ENCODE measurements at regions not wholly inside any gene's neighbourhood (a gene's known extent, or its start where the extent isn't known, plus 50 kb on each side); places are given as distances from the start of the nearest gene placed in this dataset.
"Not testable (repeated sequence)": the region's sequence is repeated elsewhere in the genome, so short reads cannot be mapped to it uniquely, and the experiment has no call there.

DNA sequence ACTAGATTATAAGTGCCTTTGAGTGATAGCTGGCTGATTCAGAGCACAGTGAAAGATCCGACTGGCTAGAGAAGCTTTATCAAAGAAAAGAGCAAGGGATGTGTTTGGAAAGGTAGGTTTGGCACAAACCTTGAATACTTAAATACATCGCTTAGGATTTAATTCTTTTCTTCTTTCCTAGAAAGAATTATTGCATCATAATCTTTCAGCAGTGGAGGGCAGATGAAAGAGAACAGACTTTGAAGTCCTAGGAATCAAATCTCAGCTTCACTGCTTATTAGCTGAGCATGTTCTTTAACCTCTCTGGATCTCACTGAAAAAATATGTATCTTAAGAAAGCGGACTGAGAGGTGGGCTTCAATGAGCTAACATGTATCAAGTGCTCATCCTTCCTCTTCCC, 122.8 kb downstream of the ZNF365 start:
- no peak for DNase-seq (ENCODE audit: low read depth in 2 of 2)

DNA sequence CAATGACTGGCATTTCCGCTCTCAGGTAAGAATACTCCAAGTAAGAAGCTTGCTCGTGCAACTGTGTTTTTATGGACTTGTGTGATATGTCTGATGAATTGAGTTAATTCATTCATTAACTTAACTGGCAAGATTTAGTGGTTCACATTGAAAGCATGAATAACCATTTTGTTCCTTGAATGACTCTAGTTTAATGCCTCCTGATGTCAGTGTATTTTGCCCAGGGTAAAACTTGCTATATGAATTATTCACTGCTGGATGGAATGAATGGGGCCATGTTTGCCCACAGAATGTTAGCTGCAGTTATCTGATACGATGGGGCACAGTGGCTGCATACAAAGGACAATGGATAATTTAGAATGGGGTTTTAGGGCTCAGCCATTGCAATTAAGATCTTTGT, 124.1 kb downstream of the ZNF365 start:
- no peak for DNase-seq (ENCODE audit: low read depth in 2 of 2)

DNA sequence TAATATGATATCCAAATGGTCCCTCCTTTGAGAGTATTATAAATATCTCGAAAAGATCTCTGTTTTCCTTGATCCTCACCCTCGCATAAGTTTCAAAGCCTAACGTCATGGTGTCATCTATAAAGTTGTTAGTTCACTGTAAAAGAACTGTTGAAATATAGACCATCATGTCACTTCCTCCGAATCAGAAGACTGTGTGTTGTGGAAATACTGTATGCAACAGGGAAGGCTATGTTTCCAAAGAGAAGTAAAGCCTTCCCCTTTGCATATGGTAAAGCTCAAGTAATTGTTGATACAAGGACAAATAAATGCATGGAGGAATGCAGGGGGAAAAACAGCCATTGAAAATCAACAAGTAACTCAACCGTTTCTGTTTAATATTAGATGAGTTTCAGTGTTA, 125.9 kb downstream of the ZNF365 start:
- DNase-seq (ENCODE audit: low read depth in 2 of 2) = not testable (repeated sequence)

DNA sequence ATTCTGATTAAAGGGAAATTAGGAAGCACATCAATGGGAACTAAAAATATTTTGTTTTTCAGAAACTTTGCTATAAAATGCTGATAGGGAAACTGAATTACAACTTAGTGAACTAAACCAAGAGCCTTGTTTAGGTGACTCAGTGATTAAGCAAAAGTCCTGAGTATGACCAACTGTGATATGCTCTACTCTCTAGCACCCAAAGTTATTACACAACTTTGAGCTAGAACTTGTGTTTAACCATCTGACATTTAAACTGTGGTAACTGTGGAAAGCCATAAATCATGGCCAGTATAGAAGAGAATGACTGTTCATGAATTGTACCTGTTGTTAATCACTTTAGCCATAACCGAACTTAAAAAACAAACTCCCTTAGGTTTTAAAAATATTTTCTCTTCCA, 127.4 kb downstream of the ZNF365 start:
- DNase-seq (ENCODE audit: low read depth in 2 of 2) = no peak

DNA sequence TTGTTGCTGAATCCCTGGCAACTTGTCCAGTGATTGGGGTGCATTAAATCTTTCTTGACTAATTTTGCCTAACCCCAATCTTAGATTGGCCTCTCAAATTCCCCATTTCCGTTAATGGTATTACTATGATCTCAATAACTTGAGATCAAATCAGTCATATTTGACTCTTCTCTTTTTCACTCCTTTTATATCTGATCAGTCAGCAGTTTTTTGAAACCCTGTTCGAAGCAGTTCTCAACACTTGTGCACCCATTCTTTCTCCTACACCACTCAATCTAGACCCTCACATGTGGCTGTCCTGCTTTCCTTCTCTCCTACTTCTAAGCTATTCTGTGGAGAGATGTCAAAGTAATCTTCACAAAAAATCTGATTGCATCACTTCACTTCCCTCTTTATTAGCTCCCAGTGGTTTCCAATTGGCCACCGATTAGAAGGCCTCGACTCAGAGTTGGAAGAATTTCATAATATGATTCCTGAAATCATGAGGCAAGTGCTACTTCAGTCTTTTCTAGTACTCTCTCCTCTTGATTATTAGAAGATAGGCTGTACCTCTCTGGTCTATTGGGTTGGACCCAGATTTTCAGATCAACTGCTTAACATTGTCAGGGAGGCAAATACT, 128.9 kb downstream of the ZNF365 start:
- no peak for DNase-seq (ENCODE audit: low read depth in 2 of 2)

DNA sequence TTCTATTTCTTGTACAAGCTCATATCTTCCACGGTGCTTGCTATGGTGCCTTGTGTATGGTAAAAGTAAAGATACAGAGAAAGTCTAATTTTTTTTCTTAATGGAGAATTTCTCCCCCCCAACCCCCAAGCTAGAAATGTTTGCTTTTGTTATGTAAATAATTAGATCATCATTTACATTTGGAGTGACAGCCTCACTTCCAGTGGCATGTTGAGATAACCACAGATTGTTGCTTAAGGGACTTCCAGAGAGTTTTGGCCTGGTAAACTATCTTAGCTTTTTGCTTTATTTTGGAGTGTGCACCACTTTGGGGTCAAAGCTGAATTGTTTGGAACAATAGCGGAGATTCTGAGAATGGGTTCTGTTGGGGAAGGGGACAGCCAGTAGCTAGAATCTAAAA, 129.7 kb downstream of the ZNF365 start:
- no peak for DNase-seq (ENCODE audit: low read depth in 2 of 2)

DNA sequence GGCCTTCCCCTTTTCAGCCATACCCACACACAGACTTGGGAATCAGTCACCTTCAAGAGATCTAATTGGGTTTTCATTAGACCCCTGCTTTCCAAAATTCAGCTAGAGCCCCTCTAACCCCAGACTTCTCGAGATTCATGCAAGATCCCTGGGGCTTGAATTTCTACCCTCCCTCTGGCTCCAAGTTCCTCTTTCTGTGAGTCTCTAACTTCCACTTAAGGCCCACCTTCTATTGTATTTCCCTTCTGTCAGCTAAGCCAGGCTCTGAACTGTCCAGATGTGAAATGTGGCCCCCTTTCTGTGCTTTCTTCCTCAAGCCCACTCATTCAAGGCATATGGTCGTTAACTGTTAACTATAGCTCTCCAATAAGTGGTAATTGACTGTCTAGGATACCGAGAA, 132.2 kb downstream of the ZNF365 start:
- DNase-seq (ENCODE audit: low read depth in 2 of 2) = no peak

DNA sequence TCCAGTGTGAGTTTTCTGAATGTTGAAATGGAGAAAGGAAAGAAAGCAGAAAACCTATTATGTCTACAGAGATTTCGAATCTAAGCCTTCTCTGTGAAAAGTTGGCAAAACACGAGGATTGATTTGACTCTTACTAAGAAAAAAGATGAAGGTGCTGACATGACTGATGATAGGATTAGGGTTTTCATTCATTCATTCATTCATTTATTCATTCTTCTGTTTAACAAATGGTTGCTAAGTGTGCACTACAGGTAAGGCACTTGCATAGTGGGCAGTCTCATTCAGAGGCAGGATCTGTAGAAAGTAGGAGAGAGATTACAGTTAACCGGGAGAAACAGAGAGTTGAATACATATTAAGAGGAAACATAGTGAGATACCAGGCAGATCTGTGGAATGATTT, 137.1 kb downstream of the ZNF365 start:
- no peak for DNase-seq (ENCODE audit: low read depth in 2 of 2)

DNA sequence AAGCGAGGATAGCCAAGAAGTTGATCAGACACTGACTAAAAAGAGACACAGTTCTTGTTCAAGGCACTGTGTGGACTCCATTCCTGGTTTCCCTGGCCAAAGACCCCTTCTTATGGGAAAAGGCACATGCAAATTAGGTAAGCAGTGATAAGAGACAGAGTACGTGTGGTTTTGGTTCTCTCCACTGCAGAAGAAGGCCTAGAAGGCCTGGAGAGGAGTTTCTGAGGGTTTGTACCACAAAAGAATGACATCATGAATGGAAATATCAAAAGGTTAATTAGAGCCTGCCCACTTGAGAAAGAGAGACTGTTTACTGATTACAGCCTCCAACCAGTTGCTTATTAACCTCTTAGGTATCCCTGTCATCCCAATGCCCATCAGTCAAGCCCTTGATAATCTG, 137.5 kb downstream of the ZNF365 start:
- no peak for DNase-seq (ENCODE audit: low read depth in 2 of 2)

DNA sequence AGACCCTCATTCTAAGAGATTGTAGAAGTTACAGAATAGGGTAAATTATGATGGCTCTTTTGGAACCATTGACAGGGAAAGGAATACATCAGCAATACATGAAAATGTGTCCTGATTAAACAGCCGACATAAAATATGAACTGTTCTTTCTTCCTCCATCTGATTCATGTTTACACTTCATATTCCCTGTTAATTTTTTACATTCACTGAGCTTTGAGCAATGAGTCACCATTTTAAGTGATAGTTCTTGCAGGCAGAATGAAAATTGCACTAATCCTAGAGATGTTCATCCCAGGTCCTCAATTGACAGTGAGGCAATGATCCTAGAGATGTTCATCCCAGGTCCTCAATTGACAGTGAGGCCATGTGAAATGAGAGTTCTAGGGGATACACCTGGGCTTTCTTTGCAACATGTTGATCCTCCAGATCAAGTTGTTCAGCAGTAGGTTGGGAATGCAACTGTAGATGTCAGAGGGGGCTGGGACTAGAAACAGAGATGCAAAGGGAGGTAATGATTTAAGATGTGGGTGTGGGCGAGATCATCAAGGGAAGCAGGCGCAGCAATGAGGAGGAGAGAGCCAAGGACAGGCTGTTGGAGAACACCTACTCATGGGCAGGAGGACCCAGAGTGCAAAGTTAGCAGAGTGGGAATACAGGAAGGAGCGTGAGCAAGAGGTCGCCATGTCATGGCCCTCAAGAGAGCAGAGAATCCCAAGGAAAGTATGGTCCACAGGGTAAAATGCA, 138.7 kb downstream of the ZNF365 start:
- no peak for DNase-seq (ENCODE audit: low read depth in 2 of 2)

DNA sequence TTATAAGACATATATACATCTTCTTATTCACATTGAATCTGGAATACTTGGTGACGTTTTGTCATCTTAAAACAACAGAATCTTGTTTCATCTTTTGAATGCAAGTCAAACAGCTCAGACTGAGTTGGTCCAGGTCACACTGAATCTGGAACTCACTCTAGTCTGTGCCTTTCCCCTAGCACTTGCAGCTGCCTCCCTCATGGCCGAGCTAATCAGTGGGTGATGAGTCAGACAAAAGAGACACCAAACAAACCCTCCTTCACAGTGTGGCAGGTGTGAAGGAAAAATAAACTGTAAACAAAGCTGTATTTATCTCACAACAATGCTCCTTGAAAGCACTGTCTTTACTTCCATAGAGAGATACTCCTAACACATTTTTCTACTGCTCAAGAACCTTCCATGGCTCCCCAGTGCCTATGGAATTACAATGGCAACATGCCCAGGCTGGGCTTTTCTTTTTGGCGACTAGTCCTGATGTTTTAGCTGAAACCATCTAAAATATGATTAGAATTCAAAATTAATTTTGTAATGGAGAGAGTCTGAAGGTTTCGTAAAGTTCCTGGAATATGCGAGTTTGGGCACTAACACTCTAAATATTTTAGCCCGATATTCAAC, 140.0 kb downstream of the ZNF365 start:
- DNase-seq (ENCODE audit: low read depth in 2 of 2) = no peak

DNA sequence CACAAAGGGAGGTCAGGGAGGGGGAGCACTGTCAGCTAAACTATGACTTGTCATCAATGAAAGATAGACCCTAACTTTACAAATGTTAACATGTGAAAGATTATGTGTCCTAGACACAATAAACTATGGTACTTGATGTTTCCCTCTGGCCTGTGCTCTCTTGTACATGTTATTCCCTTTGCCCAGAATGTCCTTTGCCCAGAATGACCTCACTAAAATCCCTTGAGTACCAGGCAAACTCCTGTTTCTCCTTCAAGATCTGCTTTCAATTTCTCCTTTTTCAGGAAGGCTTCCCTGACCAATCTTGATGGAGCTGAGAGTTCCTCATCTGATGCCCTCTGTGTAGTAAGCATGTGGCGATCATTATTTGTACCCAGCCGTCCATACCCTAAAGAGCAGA, 143.1 kb downstream of the ZNF365 start:
- DNase-seq (ENCODE audit: low read depth in 2 of 2) = no peak

DNA sequence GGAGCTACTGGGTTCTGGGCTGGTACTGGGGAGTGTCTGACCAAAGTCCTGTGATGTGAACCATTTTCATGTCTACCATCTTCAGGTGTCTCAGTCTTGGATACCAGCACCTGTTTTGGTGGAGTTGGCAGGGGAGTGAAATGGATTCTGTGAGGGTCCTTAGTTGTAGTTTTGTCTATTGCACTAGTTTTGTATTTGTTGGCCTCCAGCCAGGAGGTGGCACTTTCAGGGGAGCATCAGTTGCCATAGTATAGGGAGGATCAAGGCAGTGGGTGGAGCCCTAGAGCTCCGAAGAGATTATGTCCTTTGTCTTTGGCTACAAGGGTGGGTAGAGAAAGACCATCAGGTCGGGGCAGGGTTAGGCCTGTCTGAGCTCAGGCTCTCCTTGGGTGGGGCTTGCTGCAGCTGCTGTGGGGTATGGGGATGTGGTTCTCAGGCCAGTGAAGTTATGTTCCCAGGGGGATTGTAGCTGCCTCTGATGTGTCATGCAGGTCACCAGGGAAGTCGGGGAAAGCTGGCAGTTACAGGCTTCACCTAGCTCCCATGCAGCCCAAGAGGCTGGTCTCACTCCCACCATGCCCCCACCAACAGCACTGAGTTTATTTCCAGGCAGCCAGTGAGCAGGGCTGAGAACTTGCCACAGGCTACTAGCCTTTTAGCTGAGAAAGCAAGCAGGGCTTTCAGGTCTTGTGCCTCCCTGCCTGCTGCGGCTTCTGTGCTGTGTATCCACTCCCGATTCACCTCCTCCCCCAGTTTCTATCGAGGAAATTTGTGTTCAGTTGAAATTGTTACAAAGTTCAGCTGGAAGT, 153.1 kb downstream of the ZNF365 start:
- no peak for DNase-seq (ENCODE audit: low read depth in 2 of 2)

DNA sequence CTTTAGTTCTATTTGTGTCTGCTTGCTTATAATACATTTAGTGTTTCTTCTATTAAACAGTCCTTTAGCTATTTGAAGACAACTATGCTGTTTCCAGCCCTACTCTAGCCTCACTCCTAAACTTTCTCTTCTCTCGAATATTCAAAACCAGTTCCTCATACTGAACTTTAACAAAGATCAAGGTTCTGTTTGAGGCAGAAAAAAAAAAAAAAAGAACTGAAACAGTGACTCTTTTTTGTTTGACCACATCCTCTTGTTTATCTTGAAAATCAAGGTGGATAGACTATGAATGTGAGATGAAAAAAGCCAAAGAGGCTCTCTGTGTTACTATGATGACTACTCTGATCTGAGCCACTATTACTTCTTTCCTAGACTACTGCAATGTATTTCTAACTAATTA, 154.3 kb downstream of the ZNF365 start:
- no peak for DNase-seq (ENCODE audit: low read depth in 2 of 2)

DNA sequence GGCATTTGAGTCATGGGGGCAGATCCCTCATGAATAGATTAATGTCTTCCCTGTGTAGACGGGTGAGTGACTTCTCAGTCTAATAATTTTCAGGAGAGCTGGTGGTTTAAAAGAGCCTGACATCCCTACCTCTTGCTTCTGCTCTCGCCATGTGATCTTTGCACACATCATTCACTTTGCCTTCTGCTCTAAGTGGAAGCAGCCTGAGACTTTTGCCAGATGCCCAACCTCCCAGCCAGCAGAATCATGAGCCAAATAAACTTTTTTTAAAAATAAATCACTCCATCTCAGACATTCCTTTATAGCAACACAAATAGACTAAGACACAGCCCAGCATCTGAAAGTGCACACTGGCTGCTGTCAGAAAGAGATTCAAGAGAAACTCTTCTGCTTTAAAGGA, 155.2 kb downstream of the ZNF365 start:
- no peak for DNase-seq (ENCODE audit: low read depth in 2 of 2)

DNA sequence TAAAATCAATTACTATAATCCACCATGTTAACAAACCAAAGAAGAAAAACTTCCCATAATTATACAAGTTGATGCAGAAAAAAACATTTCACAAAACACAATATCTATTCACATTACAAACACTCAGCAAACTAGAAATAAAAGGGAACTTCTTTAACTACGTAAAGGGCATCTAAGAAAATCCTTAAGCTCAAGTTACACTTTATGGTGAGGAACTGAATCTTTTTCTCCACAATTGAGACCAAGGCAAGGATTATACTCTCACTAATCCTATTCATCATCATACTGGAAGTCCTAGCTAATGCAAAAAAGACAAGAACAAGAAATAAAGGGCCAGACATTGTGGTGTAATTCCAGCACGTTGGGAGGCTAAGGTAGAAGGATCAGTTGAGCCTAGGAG, 159.9 kb downstream of the ZNF365 start:
- no peak for DNase-seq (ENCODE audit: low read depth in 2 of 2)

DNA sequence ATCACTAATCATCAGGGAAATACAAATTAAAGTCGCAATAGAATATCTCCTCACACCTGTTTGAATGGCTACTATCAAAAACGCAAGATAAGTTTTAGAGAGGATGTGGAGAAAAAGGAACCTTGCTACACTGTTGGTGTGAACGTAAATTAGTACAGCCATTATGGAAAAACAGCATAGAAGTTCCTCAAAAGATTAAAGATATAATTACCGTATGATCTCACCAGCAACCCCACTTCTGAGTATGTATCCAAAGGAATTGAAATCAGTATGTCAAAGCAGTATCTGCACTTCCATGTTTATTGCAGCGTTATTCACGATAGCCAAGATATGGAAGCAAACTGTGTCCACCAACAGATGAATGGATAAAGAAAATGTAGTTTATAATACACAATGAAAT, 164.4 kb downstream of the ZNF365 start:
- no peak for DNase-seq (ENCODE audit: low read depth in 2 of 2)

DNA sequence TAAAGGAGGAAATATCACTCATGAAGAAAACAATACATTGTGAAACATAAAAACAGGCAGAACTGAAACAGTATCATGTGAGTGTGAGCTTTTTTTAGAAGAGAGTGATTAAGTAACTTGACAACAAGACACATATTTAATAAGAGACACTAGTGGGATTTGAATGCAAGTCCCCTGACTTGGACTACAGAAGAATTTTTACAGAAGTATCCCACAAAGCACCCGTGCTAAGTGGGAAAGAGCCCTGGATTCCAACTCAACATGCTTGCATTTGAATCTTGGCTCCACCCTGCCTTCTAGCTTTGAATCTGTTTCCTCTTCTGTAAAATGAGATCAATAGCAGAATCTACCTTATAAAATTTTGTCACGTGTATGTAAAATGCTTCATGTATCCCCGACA, 166.2 kb downstream of the ZNF365 start:
- DNase-seq (ENCODE audit: low read depth in 2 of 2) = no peak

DNA sequence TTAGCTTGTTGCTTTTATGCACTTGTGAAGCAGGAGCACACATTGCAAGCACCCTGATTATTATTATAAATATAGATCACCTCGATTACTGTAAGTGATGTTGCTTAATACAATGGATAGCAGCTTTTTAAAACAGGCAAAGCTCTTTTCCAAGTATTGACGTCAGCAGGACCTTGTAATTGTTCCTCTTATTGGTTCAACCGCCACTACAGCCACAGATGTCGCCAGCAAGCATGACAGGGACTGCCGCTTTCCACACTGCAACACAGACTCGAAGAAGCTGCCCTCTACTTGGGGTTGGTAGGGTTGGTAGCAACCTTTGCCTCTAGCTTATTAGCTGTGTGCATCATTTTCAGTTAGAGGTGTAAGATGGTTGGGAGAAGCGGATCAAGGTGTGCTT, 167.6 kb downstream of the ZNF365 start:
- DNase-seq (ENCODE audit: low read depth in 2 of 2) = no peak

DNA sequence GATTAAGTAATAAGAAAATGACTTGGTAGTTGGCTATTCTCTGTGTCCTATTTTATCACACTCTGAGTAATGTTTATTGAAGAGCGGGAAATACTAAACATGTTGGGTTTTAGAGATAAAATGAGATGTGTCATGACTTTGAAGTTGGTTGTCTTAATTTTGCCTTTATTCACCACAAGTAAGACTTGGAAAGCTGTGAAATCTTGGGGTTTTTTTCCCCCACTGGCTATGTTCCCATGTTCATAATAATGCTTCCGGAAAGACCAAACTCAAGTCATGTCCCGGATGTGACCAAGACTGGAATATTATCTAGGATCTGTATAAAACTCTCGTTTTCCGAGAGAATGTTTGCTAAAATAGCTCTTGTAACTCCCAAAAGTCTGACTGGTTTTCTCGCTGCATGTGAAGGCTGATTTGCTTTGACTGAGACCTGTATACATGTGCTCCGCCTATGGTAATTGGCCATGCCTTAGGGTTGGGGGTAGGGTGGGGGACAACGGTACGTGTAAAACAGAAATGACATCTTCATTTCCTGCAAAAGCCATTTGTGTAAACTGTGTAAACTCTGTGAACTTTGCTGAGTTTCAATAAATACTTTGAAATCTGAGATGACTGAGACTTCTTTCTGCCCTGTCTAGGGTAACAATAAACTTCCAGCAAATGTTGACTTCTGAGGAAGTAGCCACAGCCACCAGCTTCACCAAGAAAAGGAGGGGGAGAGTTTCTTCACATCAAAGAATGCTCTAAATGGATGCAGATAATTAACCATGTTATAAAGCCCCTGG, 169.6 kb downstream of the ZNF365 start:
- DNase-seq (ENCODE audit: low read depth in 2 of 2) = no peak

DNA sequence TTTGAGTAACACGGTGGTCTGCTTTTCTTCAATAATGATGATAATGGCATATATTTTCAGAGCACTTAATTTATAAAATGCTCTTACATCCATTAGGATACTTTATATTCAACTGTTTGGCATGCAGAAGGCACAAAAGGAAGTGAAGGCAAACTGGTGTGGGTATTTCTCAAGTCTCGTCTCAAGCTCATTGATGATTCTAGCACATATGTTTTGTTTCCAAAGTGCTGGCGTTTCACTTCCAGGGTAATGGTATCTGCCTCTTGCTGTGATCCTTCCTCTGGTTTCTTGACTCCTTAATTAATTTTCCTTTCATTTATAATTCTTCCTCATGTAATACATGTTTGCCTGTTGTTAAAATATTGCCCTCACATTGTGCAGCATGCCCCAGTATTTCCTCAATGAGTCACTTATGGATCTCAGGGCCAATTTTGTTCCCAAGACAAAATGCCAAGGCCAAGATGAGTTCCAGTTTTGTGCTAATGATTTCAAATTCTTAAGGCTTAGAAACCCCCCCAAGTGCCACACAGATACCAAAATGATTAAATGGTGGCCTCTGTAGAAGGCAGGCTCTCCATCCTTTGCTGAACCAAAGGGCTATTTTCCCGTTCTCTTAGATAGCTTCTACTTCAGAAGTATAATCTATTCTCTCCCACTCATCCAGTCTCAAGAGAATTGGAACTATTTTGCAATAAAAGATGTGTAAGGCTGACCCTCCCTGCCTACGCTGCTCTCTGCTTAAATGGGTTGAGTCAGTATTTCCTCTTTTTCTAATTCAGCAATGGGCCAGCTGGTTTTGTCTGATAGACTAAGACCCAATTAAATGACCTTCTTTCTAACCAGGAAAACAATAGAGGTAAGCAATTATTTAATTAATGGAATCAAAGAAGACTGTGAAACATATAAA, 171.2 kb downstream of the ZNF365 start:
- no peak for DNase-seq (ENCODE audit: low read depth in 2 of 2)

All from activated CD8-positive, alpha-beta memory T cell treated with anti-CD3 and anti-CD28 coated beads for 4 hours (primary cell).